ENCODE measurements at regions not wholly inside any gene's neighbourhood (a gene's known extent, or its start where the extent isn't known, plus 50 kb on each side); places are given as distances from the start of the nearest gene placed in this dataset.

GRCh38 chr14:83534995-83535394 lies 1994.9 kb upstream of the FLRT2 start:
- no peak for DNase-seq (ENCODE audit: low spot score)
- no peaks in the 10 kb centered on the region for H3K27me3 Mint-ChIP-seq (ENCODE audit: insufficient read depth, low read depth, poor library complexity)
- ATAC-seq, result no peak
- H4K20me1 ChIP-seq (replicated peaks; ENCODE audit: insufficient read depth), result no peaks in the 10 kb centered on the region
- no peaks in the 10 kb centered on the region for H3K4me1 Mint-ChIP-seq
- H3K27ac ChIP-seq (ENCODE audit: low read depth), result no peak overlapping the region
- H2AFZ ChIP-seq, result no peak overlapping the region
- H3K27ac Mint-ChIP-seq, result no peak overlapping the region
- H3K4me3 ChIP-seq, result no peak overlapping the region
- H3K9me3 Mint-ChIP-seq, result no peaks in the 10 kb centered on the region
- TF ChIP-seq, protein P1, sequence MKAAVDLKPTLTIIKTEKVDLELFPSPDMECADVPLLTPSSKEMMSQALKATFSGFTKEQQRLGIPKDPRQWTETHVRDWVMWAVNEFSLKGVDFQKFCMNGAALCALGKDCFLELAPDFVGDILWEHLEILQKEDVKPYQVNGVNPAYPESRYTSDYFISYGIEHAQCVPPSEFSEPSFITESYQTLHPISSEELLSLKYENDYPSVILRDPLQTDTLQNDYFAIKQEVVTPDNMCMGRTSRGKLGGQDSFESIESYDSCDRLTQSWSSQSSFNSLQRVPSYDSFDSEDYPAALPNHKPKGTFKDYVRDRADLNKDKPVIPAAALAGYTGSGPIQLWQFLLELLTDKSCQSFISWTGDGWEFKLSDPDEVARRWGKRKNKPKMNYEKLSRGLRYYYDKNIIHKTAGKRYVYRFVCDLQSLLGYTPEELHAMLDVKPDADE (IDR thresholded peaks at IDR 0.05), result no peak
- TF ChIP-seq EZH2phosphoT487 (IDR thresholded peaks at IDR 0.05; ENCODE audit: unreplicated experiment) (no peak), STAT1 (IDR thresholded peaks at IDR 0.05; ENCODE audit: unreplicated experiment) (no peak), NANOG (IDR thresholded peaks at IDR 0.05; ENCODE audit: borderline replicate concordance) (no peak), REST (IDR thresholded peaks at IDR 0.05; ENCODE audit: unreplicated experiment) (no peak), EZH2 (IDR thresholded peaks at IDR 0.05; ENCODE audit: low read depth, unreplicated experiment) (no peak), JUNB (IDR thresholded peaks at IDR 0.05; ENCODE audit: unreplicated experiment) (no peak)
- TF ChIP-seq, protein P2, sequence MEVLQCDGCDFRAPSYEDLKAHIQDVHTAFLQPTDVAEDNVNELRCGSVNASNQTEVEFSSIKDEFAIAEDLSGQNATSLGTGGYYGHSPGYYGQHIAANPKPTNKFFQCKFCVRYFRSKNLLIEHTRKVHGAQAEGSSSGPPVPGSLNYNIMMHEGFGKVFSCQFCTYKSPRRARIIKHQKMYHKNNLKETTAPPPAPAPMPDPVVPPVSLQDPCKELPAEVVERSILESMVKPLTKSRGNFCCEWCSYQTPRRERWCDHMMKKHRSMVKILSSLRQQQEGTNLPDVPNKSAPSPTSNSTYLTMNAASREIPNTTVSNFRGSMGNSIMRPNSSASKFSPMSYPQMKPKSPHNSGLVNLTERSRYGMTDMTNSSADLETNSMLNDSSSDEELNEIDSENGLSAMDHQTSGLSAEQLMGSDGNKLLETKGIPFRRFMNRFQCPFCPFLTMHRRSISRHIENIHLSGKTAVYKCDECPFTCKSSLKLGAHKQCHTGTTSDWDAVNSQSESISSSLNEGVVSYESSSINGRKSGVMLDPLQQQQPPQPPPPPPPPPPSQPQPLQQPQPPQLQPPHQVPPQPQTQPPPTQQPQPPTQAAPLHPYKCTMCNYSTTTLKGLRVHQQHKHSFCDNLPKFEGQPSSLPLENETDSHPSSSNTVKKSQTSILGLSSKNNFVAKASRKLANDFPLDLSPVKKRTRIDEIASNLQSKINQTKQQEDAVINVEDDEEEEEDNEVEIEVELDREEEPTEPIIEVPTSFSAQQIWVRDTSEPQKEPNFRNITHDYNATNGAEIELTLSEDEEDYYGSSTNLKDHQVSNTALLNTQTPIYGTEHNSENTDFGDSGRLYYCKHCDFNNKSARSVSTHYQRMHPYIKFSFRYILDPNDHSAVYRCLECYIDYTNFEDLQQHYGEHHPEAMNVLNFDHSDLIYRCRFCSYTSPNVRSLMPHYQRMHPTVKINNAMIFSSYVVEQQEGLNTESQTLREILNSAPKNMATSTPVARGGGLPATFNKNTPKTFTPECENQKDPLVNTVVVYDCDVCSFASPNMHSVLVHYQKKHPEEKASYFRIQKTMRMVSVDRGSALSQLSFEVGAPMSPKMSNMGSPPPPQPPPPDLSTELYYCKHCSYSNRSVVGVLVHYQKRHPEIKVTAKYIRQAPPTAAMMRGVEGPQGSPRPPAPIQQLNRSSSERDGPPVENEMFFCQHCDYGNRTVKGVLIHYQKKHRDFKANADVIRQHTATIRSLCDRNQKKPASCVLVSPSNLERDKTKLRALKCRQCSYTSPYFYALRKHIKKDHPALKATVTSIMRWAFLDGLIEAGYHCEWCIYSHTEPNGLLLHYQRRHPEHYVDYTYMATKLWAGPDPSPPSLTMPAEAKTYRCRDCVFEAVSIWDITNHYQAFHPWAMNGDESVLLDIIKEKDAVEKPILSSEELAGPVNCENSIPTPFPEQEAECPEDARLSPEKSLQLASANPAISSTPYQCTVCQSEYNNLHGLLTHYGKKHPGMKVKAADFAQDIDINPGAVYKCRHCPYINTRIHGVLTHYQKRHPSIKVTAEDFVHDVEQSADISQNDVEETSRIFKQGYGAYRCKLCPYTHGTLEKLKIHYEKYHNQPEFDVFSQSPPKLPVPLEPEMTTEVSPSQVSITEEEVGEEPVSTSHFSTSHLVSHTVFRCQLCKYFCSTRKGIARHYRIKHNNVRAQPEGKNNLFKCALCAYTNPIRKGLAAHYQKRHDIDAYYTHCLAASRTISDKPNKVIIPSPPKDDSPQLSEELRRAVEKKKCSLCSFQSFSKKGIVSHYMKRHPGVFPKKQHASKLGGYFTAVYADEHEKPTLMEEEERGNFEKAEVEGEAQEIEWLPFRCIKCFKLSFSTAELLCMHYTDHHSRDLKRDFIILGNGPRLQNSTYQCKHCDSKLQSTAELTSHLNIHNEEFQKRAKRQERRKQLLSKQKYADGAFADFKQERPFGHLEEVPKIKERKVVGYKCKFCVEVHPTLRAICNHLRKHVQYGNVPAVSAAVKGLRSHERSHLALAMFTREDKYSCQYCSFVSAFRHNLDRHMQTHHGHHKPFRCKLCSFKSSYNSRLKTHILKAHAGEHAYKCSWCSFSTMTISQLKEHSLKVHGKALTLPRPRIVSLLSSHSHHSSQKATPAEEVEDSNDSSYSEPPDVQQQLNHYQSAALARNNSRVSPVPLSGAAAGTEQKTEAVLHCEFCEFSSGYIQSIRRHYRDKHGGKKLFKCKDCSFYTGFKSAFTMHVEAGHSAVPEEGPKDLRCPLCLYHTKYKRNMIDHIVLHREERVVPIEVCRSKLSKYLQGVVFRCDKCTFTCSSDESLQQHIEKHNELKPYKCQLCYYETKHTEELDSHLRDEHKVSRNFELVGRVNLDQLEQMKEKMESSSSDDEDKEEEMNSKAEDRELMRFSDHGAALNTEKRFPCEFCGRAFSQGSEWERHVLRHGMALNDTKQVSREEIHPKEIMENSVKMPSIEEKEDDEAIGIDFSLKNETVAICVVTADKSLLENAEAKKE (CRISPR knock-in tag; IDR thresholded peaks at IDR 0.05), result no peak
- TF ChIP-seq, protein P3, sequence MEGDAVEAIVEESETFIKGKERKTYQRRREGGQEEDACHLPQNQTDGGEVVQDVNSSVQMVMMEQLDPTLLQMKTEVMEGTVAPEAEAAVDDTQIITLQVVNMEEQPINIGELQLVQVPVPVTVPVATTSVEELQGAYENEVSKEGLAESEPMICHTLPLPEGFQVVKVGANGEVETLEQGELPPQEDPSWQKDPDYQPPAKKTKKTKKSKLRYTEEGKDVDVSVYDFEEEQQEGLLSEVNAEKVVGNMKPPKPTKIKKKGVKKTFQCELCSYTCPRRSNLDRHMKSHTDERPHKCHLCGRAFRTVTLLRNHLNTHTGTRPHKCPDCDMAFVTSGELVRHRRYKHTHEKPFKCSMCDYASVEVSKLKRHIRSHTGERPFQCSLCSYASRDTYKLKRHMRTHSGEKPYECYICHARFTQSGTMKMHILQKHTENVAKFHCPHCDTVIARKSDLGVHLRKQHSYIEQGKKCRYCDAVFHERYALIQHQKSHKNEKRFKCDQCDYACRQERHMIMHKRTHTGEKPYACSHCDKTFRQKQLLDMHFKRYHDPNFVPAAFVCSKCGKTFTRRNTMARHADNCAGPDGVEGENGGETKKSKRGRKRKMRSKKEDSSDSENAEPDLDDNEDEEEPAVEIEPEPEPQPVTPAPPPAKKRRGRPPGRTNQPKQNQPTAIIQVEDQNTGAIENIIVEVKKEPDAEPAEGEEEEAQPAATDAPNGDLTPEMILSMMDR (conservative IDR thresholded peaks at IDR 0.05; ENCODE audit: low read depth in 2 of 2), result no peak
- no peaks in the 10 kb centered on the region for H3K79me2 ChIP-seq (replicated peaks; ENCODE audit: insufficient read depth)
- H3K9me2 ChIP-seq (ENCODE audit: insufficient read depth), result no peaks in the 10 kb centered on the region
- no peak overlapping the region for H3K4me3 Mint-ChIP-seq
- no peaks in the 10 kb centered on the region for H3K36me3 Mint-ChIP-seq (ENCODE audit: low read depth)
- H3K4me2 ChIP-seq, result no peak overlapping the region
- H3F3A ChIP-seq (replicated peaks; ENCODE audit: low read depth), result no peaks in the 10 kb centered on the region
- no peaks in the 10 kb centered on the region for H3K36me3 ChIP-seq (ENCODE audit: insufficient read depth)
- no peaks in the 10 kb centered on the region for H3K4me1 ChIP-seq (ENCODE audit: insufficient read depth)
- no peaks in the 10 kb centered on the region for H3K27me3 ChIP-seq (ENCODE audit: insufficient read depth)

All from GM23338 (cell line).